HUES6 (cell line): ENCODE measurements at regions not wholly inside any gene's neighbourhood (a gene's known extent, or its start where the extent isn't known, plus 50 kb on each side); places are given as distances from the start of the nearest gene placed in this dataset.

Experiments used
- H3K27ac ChIP-seq: 2 replicates; pipeline ENCODE4 v1.7.0; 2013; ENCODE audit warnings: low read depth, mild to moderate bottlenecking, low read length, inconsistent platforms
- H3K27me3 ChIP-seq: 2 replicates; pipeline ENCODE4 v1.6.1; 2013; ENCODE audit warnings: low read length; ENCODE audit not compliant: control insufficient read depth, insufficient read depth
- H3K36me3 ChIP-seq: 2 replicates; pipeline ENCODE4 v1.6.1; 2013; ENCODE audit warnings: low read length; ENCODE audit not compliant: control insufficient read depth, insufficient read depth
- H3K4me1 ChIP-seq: 2 replicates; pipeline ENCODE4 v1.6.1; 2013; ENCODE audit warnings: low read length; ENCODE audit not compliant: control insufficient read depth, insufficient read depth
- H3K4me3 ChIP-seq: 2 replicates; pipeline ENCODE4 v1.5.1; 2013; ENCODE audit warnings: low read depth, low read length
- H3K9ac ChIP-seq: one replicate; pipeline ENCODE4 v1.6.1; 2013; ENCODE audit warnings: mild to moderate bottlenecking, low read length
- H3K9me3 ChIP-seq: 2 replicates; pipeline ENCODE4 v1.6.1; 2013; ENCODE audit warnings: low read depth, low read length; ENCODE audit not compliant: control insufficient read depth, insufficient read depth

DNA sequence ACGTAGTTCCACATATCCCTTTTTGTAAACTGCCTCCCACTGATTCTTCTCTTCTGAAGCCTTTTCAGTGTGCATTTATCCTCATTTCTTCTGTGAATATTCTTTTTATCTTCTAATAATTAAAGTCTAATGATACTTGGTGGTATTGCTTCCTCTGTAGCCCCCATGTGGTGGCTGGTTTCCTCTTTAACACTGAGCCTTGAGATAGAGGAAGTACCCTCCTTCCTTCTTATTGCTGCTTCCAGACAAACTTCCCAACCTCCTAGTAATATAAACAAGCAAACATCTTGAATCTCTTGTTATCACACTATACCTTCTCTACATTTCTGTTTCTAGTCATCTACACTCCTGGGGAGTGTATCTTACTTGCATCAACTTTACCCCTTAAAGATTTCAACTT is 310.5 kb upstream of the GIMD1 start:
- Histone ChIP-seq H3K36me3 (no peaks in the 10 kb centered on the region), H3K9me3 (no peaks in the 10 kb centered on the region), H3K9ac (no peak overlapping the region), H3K27ac (no peak overlapping the region), H3K4me3 (no peak overlapping the region), H3K4me1 (no peaks in the 10 kb centered on the region), H3K27me3 (no peaks in the 10 kb centered on the region)

DNA sequence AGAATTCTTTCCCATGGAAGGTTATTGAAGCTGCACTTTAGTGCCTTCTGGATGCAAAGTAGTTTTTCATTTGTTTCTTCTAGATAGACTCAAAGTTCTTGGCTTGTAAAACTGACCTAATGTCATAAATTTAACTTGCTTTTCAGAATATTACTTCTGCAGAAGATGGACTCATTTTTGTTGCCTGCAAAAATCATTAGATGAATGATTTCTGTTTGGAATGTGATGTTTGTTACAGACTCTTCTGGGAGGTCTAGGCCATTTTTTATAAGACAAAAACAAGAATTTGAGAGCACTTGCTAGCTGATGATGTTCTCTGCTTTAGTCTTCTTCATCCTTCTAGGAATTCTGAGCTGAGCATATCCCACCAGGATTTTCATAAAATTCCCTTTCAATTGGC is 308.6 kb upstream of the GIMD1 start:
- H3K9ac ChIP-seq: no peak overlapping the region
- H3K4me1 ChIP-seq: no peaks in the 10 kb centered on the region
- H3K9me3 ChIP-seq: no peaks in the 10 kb centered on the region
- no peaks in the 10 kb centered on the region for H3K36me3 ChIP-seq
- no peak overlapping the region for H3K4me3 ChIP-seq
- H3K27me3 ChIP-seq: no peaks in the 10 kb centered on the region
- H3K27ac ChIP-seq: no peak overlapping the region

DNA sequence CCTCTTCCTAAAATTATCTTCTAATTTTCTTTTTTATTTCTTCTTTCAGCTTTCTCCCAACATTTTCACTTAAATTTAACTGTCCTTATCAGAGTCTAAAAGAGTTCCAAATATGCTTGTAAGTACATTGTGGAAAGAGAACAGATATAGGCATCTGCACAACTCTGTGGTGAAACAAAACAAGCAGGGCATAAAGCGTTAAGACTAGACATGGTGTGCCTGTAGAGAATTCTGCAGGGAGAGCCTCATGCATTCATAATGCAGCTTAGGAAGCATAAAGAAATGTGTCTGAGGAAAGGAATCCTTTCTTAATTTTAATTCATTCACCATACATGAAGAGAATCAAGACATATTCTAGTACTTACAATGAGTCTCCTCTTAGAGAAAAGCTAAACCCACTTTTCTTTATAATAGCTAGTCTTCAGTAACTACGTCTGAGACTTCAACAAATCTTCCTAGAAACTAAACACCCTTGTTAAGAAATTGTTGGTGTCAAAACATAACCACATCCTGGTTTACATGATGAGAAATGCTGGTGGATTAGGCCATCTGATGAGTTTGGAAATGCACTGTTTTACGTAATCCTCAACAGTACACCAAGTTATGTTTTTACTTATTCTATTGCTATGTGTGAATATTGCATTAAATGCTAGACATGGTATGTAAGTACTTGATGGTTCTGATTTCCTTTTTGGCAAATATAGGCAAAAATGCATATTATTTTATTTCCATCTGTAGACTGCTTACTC is 307.8 kb upstream of the GIMD1 start:
- no peak overlapping the region for H3K4me3 ChIP-seq
- H3K36me3 ChIP-seq: no peaks in the 10 kb centered on the region
- H3K4me1 ChIP-seq: no peaks in the 10 kb centered on the region
- H3K9ac ChIP-seq: no peak overlapping the region
- no peaks in the 10 kb centered on the region for H3K27me3 ChIP-seq
- H3K27ac ChIP-seq: no peak overlapping the region
- no peaks in the 10 kb centered on the region for H3K9me3 ChIP-seq

DNA sequence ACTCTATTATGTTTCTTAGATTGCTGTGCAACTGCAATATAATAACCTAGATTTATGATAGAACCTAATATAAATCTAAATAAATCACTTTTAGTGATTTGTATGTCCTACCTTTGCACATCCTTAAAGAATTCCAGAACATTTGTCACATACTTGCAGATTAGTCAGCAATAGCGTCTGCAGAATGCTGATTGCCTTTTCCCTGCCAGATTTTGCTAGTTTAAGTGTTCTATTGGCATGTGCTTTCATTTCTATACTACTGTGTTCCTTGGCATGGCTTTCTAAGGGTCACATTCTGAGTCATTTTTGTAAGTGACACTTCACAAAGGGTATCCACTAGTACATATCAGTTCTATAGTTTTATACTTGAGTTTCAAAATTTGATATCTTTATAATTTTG is 303.1 kb upstream of the GIMD1 start:
- Histone ChIP-seq H3K9ac (no peak overlapping the region), H3K27ac (no peak overlapping the region), H3K4me3 (no peak overlapping the region), H3K9me3 (no peaks in the 10 kb centered on the region), H3K4me1 (no peaks in the 10 kb centered on the region), H3K27me3 (no peaks in the 10 kb centered on the region), H3K36me3 (no peaks in the 10 kb centered on the region)

DNA sequence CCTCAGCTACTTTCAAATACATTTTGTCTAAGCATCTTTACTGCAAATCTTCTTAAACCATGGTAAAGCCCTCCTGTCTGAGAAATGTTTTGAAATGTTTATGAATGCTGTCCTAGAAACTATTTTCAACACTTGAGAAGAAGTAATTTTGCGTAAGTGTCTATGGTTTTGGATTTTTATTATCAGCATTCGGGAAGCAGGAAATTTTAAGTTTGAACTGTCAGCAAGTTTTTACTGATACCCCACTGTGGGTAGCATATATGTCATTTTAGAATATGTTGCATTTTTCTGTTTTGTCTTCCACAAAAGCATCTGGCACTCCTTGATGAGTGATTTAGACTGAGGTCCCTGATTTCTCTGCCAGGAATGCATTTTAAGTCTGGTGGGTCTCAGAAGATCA is 302.4 kb upstream of the GIMD1 start:
- Histone ChIP-seq H3K27me3 (no peaks in the 10 kb centered on the region), H3K4me1 (no peaks in the 10 kb centered on the region), H3K27ac (no peak overlapping the region), H3K9me3 (no peaks in the 10 kb centered on the region), H3K36me3 (no peaks in the 10 kb centered on the region), H3K9ac (no peak overlapping the region), H3K4me3 (no peak overlapping the region)

DNA sequence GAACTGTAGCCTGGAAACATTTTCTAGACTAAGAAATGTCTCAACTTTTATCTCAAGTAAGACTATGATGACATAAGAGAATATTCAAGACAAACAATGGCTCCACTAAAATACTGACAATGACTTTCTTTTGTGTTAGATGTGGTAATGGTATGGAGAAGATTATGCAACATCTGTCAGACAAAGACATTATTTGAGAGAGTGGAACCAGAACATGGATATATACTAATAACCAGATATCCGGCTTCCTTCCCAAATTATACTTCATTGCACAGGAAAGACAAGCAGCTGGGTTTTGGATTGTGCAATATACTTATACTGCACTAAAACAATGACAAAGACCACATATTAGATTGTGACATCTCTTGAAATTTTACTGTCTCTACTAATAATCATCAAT is 290.8 kb upstream of the GIMD1 start:
- Histone ChIP-seq H3K9ac (no peak overlapping the region), H3K9me3 (no peaks in the 10 kb centered on the region), H3K4me3 (no peak overlapping the region), H3K4me1 (no peaks in the 10 kb centered on the region), H3K27me3 (no peaks in the 10 kb centered on the region), H3K27ac (no peak overlapping the region), H3K36me3 (no peaks in the 10 kb centered on the region)

DNA sequence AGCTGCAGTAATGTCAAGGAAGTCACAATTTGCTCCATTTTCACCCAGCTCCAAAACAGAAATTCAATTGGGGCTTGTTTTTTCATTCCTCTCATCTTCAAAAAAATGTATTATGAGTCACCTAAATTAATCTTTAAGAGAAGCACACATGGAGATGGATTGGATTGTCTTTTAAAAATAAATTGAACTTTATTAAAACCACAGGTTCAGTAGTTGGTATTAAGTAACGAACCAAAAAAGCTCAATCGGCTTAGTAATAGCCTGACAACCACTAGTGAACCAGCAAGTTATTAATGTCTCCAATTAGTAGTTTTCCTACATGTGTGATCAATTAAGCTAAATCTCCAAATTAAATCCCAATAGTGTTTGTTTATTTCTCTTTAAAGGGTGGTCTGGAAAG is 283.5 kb upstream of the GIMD1 start:
- Histone ChIP-seq H3K9me3 (no peaks in the 10 kb centered on the region), H3K27me3 (no peaks in the 10 kb centered on the region), H3K9ac (no peak overlapping the region), H3K27ac (no peak overlapping the region), H3K4me3 (no peak overlapping the region), H3K36me3 (no peaks in the 10 kb centered on the region), H3K4me1 (no peaks in the 10 kb centered on the region)

DNA sequence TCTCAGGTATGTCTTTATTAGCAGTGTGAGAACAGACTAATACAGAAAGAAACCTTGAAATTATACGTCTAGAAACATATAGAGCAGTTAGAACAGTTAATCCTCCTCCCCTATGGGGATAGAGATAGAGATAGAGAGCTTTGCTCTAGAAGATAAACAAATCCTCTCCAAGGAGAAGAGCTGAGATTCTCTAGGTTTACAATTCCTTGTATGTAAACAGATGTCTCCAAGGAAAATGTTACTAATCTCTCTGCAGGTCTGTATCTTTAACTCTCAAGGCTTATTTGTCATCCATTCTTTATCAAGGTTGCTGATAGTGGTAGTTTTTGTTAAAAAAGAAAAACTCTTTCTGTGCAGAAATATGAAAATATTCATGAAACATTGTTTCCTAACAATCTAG is 282.1 kb upstream of the GIMD1 start:
- Histone ChIP-seq H3K27ac (no peak overlapping the region), H3K36me3 (no peaks in the 10 kb centered on the region), H3K9ac (no peak overlapping the region), H3K4me3 (no peak overlapping the region), H3K9me3 (no peaks in the 10 kb centered on the region), H3K27me3 (no peaks in the 10 kb centered on the region), H3K4me1 (no peaks in the 10 kb centered on the region)

DNA sequence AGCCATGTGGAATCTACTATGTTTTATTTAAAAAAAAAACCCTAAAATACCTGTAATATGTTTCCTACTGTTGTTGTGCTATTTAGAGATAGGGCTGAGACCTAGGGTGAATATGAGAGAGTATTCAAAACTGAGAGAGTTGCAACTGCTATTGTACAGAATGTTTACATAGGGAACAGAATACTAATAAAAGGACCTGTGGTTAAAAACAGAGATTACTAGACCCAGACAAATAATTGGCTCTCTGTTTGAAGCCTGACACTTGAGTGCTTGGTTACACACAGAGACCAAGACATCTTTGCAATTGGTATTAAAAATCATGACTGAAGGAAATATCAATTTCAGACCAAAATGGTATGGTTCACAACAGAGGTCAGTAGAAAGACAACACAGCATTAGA is 278.9 kb upstream of the GIMD1 start:
- no peaks in the 10 kb centered on the region for H3K27me3 ChIP-seq
- H3K9ac ChIP-seq: no peak overlapping the region
- no peaks in the 10 kb centered on the region for H3K9me3 ChIP-seq
- no peaks in the 10 kb centered on the region for H3K36me3 ChIP-seq
- no peak overlapping the region for H3K4me3 ChIP-seq
- H3K4me1 ChIP-seq: no peaks in the 10 kb centered on the region
- H3K27ac ChIP-seq: no peak overlapping the region

DNA sequence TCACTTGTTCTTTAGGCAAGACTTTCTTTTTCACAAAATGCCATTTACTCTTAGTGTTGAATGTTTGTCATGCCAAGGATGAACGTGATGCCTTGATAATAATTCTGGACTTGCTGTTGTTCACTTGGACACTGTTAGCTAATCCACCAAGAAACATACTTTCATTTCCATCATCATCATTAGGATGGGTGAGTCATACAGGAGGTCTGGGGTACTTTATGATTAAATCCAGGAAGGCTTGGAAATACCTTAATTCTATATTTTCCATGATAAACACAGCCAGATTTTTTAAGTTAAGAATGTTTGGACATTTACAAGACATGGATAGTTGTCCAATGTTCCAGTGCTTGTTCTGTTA is 260.7 kb upstream of the GIMD1 start:
- Histone ChIP-seq H3K27ac (no peak overlapping the region), H3K27me3 (no peaks in the 10 kb centered on the region), H3K9ac (no peak overlapping the region)

DNA sequence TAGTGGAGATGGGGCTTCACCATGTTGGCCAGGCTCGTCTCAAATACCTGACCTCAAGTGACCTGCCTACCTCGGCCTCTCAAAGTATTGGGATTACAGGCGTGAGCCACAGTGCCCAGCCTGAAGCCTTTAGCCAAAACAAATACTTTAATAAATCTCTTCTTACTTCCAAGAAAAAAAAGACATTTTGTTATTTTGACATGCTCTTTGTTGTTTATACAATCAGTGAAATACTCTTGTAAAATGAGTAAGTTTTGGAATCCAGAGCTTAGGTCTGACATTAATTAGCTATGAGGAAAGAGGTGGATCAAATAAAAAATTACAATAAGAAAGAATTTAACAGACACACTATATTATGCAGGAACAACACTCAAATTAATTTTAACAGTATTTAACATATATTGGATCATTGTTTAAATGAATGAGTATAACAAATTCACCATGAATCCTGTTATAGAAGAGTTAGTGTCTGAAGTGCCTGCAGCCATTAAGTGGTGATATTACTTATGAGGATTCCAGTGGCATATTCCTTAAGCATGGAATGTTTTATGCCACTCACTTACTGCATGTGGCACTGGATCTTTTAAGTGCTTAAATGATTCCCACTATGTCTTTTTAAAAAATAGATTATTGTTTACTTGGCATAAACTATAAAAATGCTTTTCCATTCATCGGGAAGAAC is 260.1 kb upstream of the GIMD1 start:
- Histone ChIP-seq H3K9ac (no peak overlapping the region), H3K27ac (no peak overlapping the region), H3K4me1 (no peaks in the 10 kb centered on the region), H3K4me3 (no peak overlapping the region), H3K27me3 (no peaks in the 10 kb centered on the region), H3K9me3 (no peaks in the 10 kb centered on the region), H3K36me3 (no peaks in the 10 kb centered on the region)

More for the DNA sequence above, 260.7 kb upstream of the GIMD1 start:
- Histone ChIP-seq H3K9me3 (no peaks in the 10 kb centered on the region), H3K36me3 (no peaks in the 10 kb centered on the region), H3K4me1 (no peaks in the 10 kb centered on the region), H3K4me3 (no peak overlapping the region)
